IgD-negative memory B cell (primary cell): ENCODE measurements at regions not wholly inside any gene's neighbourhood (a gene's known extent, or its start where the extent isn't known, plus 50 kb on each side); places are given as distances from the start of the nearest gene placed in this dataset.

Source experiments
- H3K27ac Mint-ChIP-seq, 3 donors: one replicate each; pipeline ENCODE4 v1.8.0; 2020 to 2022; ENCODE audit warnings: mild to moderate bottlenecking in 3 of 3, mixed read lengths in 3 of 3, moderate library complexity in 1 of 3
- H3K27me3 Mint-ChIP-seq: one replicate; pipeline ENCODE4 v1.8.0; 2021; ENCODE audit warnings: mixed read lengths
- H3K36me3 Mint-ChIP-seq: one replicate; pipeline ENCODE4 v1.8.0; 2020; ENCODE audit warnings: mild to moderate bottlenecking, mixed read lengths
- H3K4me1 Mint-ChIP-seq, 3 donors: one replicate each; pipeline ENCODE4 v1.8.0; 2020 to 2022; ENCODE audit warnings: mixed read lengths in 3 of 3, mild to moderate bottlenecking in 1 of 3
- H3K4me3 Mint-ChIP-seq, 4 donors: one replicate each; pipeline ENCODE4 v1.8.0; 2020 to 2022; ENCODE audit warnings: mild to moderate bottlenecking in 4 of 4, mixed read lengths in 4 of 4, moderate library complexity in 3 of 4
- H3K9me3 Mint-ChIP-seq, 3 donors: one replicate each; pipeline ENCODE4 v1.8.0; 2020 to 2021; ENCODE audit warnings: mixed read lengths in 3 of 3, mild to moderate bottlenecking in 1 of 3

GRCh38 chr7:96638669-96639068 is 71.0 kb downstream of the SEM1 start:
- Mint-ChIP-seq H3K9me3 (peaks cover 0 to 4% (median 4%) of the 10 kb centered on the region in 3 donors), H3K27ac (no peak overlapping the region), H3K36me3 (peaks cover 12% of the 10 kb centered on the region)

DNA sequence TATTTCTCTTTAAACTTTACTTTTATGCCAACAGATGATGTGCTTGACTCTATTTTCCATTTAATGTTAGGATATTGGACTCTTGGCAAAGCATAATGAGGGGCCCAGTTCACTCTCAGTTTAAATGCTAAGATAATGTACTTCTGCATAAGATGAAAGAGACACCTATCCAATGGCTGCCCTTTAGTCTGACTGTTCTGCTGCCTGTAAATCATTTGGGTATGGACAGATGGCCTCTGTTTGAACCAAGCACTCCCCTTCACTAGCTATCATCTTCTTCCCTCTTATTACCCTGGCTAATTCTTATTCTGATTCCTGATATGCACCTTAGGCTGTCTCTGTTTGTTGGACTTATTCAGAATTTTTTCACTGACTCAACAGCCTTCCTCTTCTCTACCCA is 72.1 kb downstream of the SEM1 start:
- Mint-ChIP-seq H3K36me3 (peaks cover 9% of the 10 kb centered on the region), H3K4me3 (no peak overlapping the region), H3K9me3 (peaks cover 0 to 2% (median 1%) of the 10 kb centered on the region in 3 donors), H3K27me3 (no peaks in the 10 kb centered on the region), H3K27ac (no peak overlapping the region), H3K4me1 (peaks cover 0 to 2% (median 0%) of the 10 kb centered on the region in 3 donors)

More at GRCh38 chr7:96638669-96639068, 71.0 kb downstream of the SEM1 start:
- H3K27me3 Mint-ChIP-seq, result no peaks in the 10 kb centered on the region
- H3K4me3 Mint-ChIP-seq, result no peak overlapping the region
- H3K4me1 Mint-ChIP-seq, result peaks cover 0 to 3% (median 0%) of the 10 kb centered on the region in 3 donors

DNA sequence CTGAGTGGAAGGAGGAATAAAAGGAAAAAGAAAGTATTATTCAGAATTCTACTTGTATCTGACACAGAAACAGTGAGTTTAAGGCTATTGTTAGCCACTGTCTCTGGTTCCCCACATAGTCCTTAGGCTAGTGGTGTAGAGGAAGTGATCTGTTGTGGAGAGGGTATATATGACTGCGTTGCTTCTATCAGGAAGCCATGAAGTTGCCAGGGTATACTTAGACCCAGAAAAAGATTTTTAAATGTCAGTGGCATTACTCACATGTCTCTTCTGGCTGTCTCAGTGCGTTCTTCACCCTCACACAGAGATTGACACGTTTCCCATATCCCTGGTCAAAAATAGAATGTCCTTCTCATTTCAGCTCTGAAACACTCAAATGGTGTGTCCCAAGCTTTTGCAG is 72.7 kb downstream of the SEM1 start:
- Mint-ChIP-seq H3K27ac (no peak overlapping the region), H3K27me3 (no peaks in the 10 kb centered on the region), H3K36me3 (peaks cover 12% of the 10 kb centered on the region), H3K4me1 (peaks cover 0 to 2% (median 0%) of the 10 kb centered on the region in 3 donors), H3K9me3 (peaks cover 0 to 2% (median 1%) of the 10 kb centered on the region in 3 donors), H3K4me3 (no peak overlapping the region)

DNA sequence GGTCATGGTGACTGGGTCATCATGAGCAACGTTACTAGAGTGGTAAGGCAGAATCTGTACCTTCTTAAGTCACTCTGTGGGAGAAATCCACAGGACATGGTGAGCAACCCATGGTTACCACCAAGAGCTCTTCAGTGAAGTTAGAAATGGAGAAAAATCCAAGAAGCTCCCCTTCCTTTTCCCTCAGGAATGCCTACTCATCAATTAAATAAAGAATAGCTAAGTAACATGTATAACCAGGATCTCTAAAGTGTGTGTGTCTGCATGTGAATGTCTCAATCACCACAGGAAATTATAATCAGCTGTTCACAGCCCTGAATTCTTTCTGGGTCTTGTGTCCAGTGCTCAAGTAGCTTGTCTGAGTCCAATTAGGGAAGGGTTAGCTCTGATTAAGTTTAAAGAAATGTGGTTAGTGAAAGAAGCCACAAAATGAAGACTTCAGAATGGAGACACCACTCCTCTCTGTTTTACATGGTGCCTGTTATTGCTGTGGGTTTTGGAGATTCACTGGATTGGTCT is 73.2 kb downstream of the SEM1 start:
- Mint-ChIP-seq H3K27ac (no peak overlapping the region), H3K36me3 (peaks cover 15% of the 10 kb centered on the region), H3K9me3 (peaks cover 0 to 2% (median 1%) of the 10 kb centered on the region in 3 donors), H3K4me3 (no peak overlapping the region), H3K27me3 (no peaks in the 10 kb centered on the region), H3K4me1 (peaks cover 0 to 2% (median 0%) of the 10 kb centered on the region in 3 donors)

DNA sequence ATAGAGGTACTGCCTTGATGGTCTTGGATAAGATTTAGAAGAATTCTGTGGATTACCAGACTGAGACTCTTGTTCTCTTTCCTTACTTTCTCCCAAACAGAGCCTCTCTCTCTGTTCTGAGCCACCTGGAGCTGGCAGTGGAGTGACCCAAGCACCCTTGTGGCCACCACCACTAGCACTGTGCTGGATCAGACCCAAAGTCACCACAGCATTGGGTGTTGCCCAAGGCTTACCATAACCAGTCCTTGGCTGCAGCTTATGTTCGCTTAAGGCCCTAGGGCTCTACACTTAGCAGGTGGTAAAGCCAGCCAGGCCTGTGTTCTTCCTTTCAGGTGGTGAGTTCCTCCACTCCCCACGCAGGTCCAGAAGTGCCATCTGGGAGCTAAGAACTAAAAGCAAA is 79.8 kb downstream of the SEM1 start:
- Mint-ChIP-seq H3K27ac (no peak overlapping the region), H3K36me3 (peaks cover 10% of the 10 kb centered on the region), H3K4me1 (peaks cover 0 to 1% (median 0%) of the 10 kb centered on the region in 3 donors), H3K4me3 (no peak overlapping the region), H3K27me3 (no peaks in the 10 kb centered on the region), H3K9me3 (peaks cover 1 to 14% (median 3%) of the 10 kb centered on the region in 3 donors)

GRCh38 chr7:96624954-96625353 is 84.7 kb downstream of the SEM1 start:
- H3K27me3 Mint-ChIP-seq, result peaks cover 3% of the 10 kb centered on the region
- peaks cover 4% of the 10 kb centered on the region for H3K36me3 Mint-ChIP-seq
- peaks cover 0 to 1% (median 0%) of the 10 kb centered on the region in 3 donors for H3K4me1 Mint-ChIP-seq

DNA sequence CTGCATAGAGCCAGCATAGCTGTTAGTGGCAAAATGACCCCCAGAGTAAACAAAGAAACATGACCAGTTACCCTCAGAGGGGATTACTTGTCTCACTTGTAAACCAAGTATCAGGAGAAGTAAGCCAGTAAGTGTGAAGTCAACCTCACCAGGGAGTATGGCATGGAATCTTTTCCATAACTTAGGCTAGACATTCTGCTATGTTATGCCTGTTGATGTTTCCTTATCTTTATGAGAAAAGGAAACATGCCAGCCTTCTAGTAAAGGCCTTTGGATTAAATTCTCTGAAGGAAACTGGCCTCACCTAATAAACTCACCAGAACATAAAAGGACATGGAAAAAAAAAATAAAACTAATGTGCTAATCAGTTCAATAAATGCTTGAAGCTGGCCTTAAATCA is 87.7 kb downstream of the SEM1 start:
- H3K27ac Mint-ChIP-seq, result no peak overlapping the region
- H3K4me3 Mint-ChIP-seq, result no peak overlapping the region
- peaks cover 0 to 13% (median 3%) of the 10 kb centered on the region in 3 donors for H3K9me3 Mint-ChIP-seq
- peaks cover 7% of the 10 kb centered on the region for H3K36me3 Mint-ChIP-seq
- no peaks in the 10 kb centered on the region for H3K4me1 Mint-ChIP-seq
- peaks cover 3% of the 10 kb centered on the region for H3K27me3 Mint-ChIP-seq

More at GRCh38 chr7:96624954-96625353, 84.7 kb downstream of the SEM1 start:
- Mint-ChIP-seq H3K27ac (no peak overlapping the region), H3K4me3 (no peak overlapping the region), H3K9me3 (peaks cover 0 to 14% (median 6%) of the 10 kb centered on the region in 3 donors)

GRCh38 chr7:96614154-96614867 is 95.3 kb downstream of the SEM1 start:
- Mint-ChIP-seq H3K4me3 (no peak overlapping the region), H3K27ac (no peak overlapping the region), H3K4me1 (no peaks in the 10 kb centered on the region), H3K36me3 (peaks cover 2% of the 10 kb centered on the region), H3K27me3 (no peaks in the 10 kb centered on the region), H3K9me3 (peaks cover 4 to 15% (median 6%) of the 10 kb centered on the region in 3 donors)

- H3K9me3 Mint-ChIP-seq, result peaks cover 3 to 7% (median 4%) of the 10 kb centered on the region in 3 donors
- no peak overlapping the region for H3K4me3 Mint-ChIP-seq
- H3K27ac Mint-ChIP-seq, result no peak overlapping the region
- H3K27me3 Mint-ChIP-seq, result no peaks in the 10 kb centered on the region
- no peaks in the 10 kb centered on the region for H3K4me1 Mint-ChIP-seq
- H3K36me3 Mint-ChIP-seq, result no peaks in the 10 kb centered on the region
Measured at GRCh38 chr7:96612034-96612433, 97.6 kb downstream of the SEM1 start.

DNA sequence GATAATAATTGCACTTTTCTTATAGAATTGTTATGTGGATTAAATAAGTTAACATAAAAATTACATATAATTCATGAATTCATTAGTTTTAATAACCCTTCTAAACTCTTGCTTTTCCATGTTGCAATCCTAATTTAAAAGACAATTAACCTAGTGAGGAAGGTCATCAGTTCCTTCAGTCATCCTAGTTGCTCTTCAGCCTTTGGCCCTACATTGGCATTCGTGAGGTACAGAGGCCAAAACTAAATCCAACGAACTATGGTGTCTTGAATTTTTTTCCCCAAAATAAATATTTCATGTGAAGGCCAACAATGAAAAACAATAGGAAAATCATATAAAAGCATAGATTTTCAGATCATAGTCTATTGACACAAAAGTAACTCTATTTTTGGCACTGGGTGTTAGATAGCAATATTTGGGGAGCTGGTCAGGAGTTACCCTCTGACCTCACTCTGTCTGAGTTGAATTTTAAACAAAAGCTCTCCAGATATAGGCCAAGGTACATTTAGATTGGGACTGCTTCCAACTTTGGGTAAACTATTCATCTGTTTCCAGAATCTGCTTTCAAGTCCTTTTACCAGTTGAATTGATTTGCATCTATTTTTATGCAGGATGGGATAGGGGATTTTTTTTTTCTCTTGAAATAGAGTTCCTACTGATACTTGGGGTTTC is 104.5 kb downstream of the SEM1 start:
- no peaks in the 10 kb centered on the region for H3K36me3 Mint-ChIP-seq
- no peak overlapping the region for H3K27ac Mint-ChIP-seq
- peaks cover 0 to 3% (median 0%) of the 10 kb centered on the region in 3 donors for H3K9me3 Mint-ChIP-seq
- no peaks in the 10 kb centered on the region for H3K27me3 Mint-ChIP-seq
- no peak overlapping the region for H3K4me3 Mint-ChIP-seq
- H3K4me1 Mint-ChIP-seq, result no peaks in the 10 kb centered on the region

- H3K4me1 Mint-ChIP-seq, result no peaks in the 10 kb centered on the region
- peaks cover 4% of the 10 kb centered on the region for H3K27me3 Mint-ChIP-seq
- H3K4me3 Mint-ChIP-seq, result no peak overlapping the region
- H3K36me3 Mint-ChIP-seq, result no peaks in the 10 kb centered on the region
- no peak overlapping the region for H3K27ac Mint-ChIP-seq
- peaks cover 0 to 1% (median 0%) of the 10 kb centered on the region in 3 donors for H3K9me3 Mint-ChIP-seq
Measured at GRCh38 chr7:96599288-96599936, 110.2 kb downstream of the SEM1 start.

DNA sequence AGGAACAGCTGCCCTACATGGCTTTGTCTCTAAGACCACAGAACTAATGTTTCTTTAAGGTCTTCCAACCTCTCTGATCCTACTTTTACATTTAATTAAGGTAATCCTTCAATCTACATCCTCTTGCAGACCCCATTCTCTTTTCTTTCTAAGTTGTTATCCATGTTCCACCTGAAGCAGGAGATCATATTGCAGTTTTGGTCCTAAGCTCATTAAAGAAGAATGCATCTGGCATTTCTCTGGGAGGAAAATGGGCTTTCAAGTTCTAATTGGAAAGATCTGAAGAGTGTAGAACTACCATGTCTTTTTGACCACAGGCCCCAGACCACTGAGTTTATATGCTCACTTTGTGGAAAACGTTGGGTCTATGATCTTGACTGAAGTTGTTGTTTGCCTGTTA is 111.2 kb downstream of the SEM1 start:
- Mint-ChIP-seq H3K36me3 (no peaks in the 10 kb centered on the region), H3K27me3 (peaks cover 4% of the 10 kb centered on the region), H3K4me1 (no peaks in the 10 kb centered on the region), H3K9me3 (peaks cover 0 to 1% (median 0%) of the 10 kb centered on the region in 3 donors), H3K4me3 (no peak overlapping the region), H3K27ac (no peak overlapping the region)

DNA sequence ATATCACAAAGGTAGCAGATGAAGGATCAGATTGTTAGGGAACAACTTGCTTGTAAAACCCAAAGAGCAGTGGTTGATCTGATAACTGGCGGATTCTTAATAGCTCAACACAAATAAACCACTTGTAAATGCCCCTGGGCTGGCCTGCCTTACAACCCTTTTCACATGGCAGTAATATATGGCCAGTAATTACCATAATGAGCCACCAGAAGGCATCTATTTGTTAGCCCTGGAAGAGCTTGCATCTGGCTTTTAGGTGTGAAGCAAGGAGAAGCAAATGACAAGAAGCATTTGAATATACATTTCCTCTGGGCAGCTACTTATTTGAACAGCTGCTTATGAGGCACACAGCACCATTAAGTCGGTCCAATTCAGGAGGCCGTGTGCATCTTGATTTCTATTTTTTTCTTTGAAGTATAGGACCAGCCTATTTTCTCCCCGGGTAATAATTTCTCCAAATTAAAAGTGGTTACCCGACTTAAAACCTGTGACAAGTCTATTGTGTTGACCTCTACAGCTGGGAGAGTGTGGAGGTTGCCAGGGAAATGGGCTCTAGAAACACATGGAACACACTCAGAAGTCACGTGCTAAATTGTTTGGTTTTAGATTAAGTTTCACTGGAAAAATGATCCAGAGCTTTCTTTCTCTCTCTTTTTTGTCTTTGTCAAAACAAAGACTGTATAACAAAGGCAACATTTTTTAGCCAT is 113.4 kb downstream of the SEM1 start:
- Mint-ChIP-seq H3K27me3 (peaks cover 4% of the 10 kb centered on the region), H3K9me3 (peaks cover 0 to 1% (median 0%) of the 10 kb centered on the region in 3 donors), H3K36me3 (no peaks in the 10 kb centered on the region), H3K27ac (no peak overlapping the region), H3K4me3 (no peak overlapping the region), H3K4me1 (no peaks in the 10 kb centered on the region)

DNA sequence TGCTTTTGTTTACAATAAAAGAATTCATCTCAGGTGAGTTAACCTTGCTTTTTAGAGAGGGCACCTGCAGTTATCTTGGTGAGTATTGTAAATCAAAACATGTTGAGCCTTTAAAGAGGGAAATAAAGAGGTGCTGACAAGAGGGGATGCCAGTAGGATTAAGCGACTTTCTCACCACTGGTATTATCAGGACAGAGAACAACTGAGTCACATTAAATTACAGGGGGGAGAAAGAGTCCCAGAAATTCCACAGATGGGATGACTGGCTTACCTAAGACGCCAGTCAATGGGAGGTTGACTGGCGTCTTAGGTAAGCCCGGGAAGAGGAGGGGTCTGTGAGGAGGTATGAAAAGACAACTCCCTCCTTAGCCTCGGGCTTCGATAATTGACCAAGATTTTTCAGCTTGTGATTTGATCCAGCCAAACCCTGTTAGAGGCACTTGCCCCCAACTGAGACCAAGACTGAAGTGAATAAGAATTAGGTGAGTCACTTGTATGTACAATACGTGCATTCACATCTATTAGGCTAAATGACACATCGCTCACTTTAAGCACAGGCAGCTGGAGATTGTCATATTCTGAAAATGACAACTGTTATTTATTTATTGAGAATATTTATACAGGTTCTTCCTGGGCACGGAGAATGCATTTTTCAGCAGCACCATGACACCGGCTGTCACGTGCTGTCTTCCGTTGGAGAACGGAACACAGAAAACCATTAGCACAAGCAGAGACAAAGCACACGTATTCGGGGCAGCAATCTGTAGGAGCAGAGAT is 117.6 kb downstream of the SEM1 start:
- Mint-ChIP-seq H3K4me3 (no peak overlapping the region), H3K9me3 (peaks cover 0 to 1% (median 0%) of the 10 kb centered on the region in 3 donors), H3K4me1 (no peaks in the 10 kb centered on the region), H3K27ac (peak overlapping the region in 1 of 3 donors; percentile 8), H3K36me3 (no peaks in the 10 kb centered on the region), H3K27me3 (peaks cover 5% of the 10 kb centered on the region)
